Erythroblast (primary cell): ENCODE measurements at regions not wholly inside any gene's neighbourhood (a gene's known extent, or its start where the extent isn't known, plus 50 kb on each side); places are given as distances from the start of the nearest gene placed in this dataset.

ENCODE experiments used
- GATA1 ChIP-seq: IDR thresholded peaks from 2 replicates; pipeline ENCODE4 v1.6.1; 2011; ENCODE audit warnings: low read depth, mild to moderate bottlenecking, control low read depth, low read length, moderate library complexity
- POLR2A ChIP-seq: IDR thresholded peaks from 2 replicates; pipeline ENCODE4 v1.6.1; 2011; ENCODE audit warnings: mild to moderate bottlenecking, low read length

- TF ChIP-seq POLR2A (no peak), GATA1 (no peak)
Measured at GRCh38 chr9:99389087-99390033, 167.3 kb downstream of the SEC61B start.
